Mesenchymal stem cell (in vitro differentiated cells and primary cell): ENCODE measurements at regions not wholly inside any gene's neighbourhood (a gene's known extent, or its start where the extent isn't known, plus 50 kb on each side); places are given as distances from the start of the nearest gene placed in this dataset.
"Not testable (repeated sequence)": the region's sequence is repeated elsewhere in the genome, so short reads cannot be mapped to it uniquely, and the experiment has no call there.

Source experiments
- DNase-seq: peaks from one replicate; pipeline ENCODE4 v3.0.0-alpha.2; 2013
- H2AFZ ChIP-seq: one replicate; pipeline ENCODE4 v1.6.1; 2013; ENCODE audit warnings: low read depth, mild to moderate bottlenecking, control low read depth, inconsistent platforms, low read length, moderate library complexity
- H2AK5ac ChIP-seq: 2 replicates; pipeline ENCODE4 v1.6.1; 2013; ENCODE audit warnings: low read length, moderate library complexity, mild to moderate bottlenecking, inconsistent platforms; ENCODE audit not compliant: severe bottlenecking
- H2BK120ac ChIP-seq: one replicate; pipeline ENCODE4 v1.6.1; 2013; ENCODE audit warnings: low read depth, mild to moderate bottlenecking, inconsistent platforms, low read length, moderate library complexity
- H2BK12ac ChIP-seq, 2 experiments: one replicate each; pipeline ENCODE4 v1.6.1; 2013; ENCODE audit warnings: inconsistent platforms in 2 of 2, low read length in 2 of 2, mild to moderate bottlenecking in 2 of 2, moderate library complexity in 2 of 2, control low read depth in 1 of 2
- H2BK15ac ChIP-seq: one replicate; pipeline ENCODE4 v1.6.1; 2013; ENCODE audit warnings: mild to moderate bottlenecking, low read depth, inconsistent platforms; ENCODE audit not compliant: poor library complexity, severe bottlenecking
- H2BK5ac ChIP-seq: 2 replicates; pipeline ENCODE4 v1.6.1; 2013; ENCODE audit warnings: low read depth, mild to moderate bottlenecking, low read length, control low read depth, inconsistent platforms; ENCODE audit not compliant: poor library complexity, severe bottlenecking
- H3K14ac ChIP-seq, 2 experiments: one replicate each; pipeline ENCODE4 v1.6.1; 2013; ENCODE audit warnings: inconsistent platforms in 2 of 2, low read length in 2 of 2, control low read depth in 1 of 2, mild to moderate bottlenecking in 1 of 2, moderate library complexity in 1 of 2
- H3K18ac ChIP-seq, 2 experiments: one replicate each; pipeline ENCODE4 v1.6.1; 2013; ENCODE audit warnings: inconsistent platforms in 2 of 2, low read length in 2 of 2, control low read depth in 1 of 2, low read depth in 1 of 2, mild to moderate bottlenecking in 1 of 2
- H3K23ac ChIP-seq, 2 experiments: one replicate each; pipeline ENCODE4 v1.6.1; 2013; ENCODE audit warnings: inconsistent platforms in 2 of 2, low read length in 2 of 2, mild to moderate bottlenecking in 2 of 2, moderate library complexity in 2 of 2, control low read depth in 1 of 2
- H3K27ac ChIP-seq: 2 replicates; pipeline ENCODE4 v1.5.1; 2013; ENCODE audit warnings: mild to moderate bottlenecking, moderate library complexity, low read length, control low read depth, inconsistent platforms; ENCODE audit not compliant: poor library complexity, severe bottlenecking
- H3K27me3 ChIP-seq, 2 experiments: 2 replicates each; pipeline versions ENCODE4 v1.6.1 to v1.7.0; 2013; ENCODE audit warnings: low read length in 2 of 2, mild to moderate bottlenecking in 2 of 2, moderate library complexity in 2 of 2, control low read depth in 1 of 2, inconsistent platforms in 1 of 2; ENCODE audit not compliant: control insufficient read depth in 1 of 2, insufficient read depth in 1 of 2
- H3K36me3 ChIP-seq, 2 experiments: 2 replicates each; pipeline versions ENCODE4 v1.6.1 to v1.7.0; 2013; ENCODE audit warnings: low read length in 2 of 2, control low read depth in 1 of 2, inconsistent platforms in 1 of 2, low read depth in 1 of 2, mild to moderate bottlenecking in 1 of 2; ENCODE audit not compliant: insufficient read depth in 2 of 2, control insufficient read depth in 1 of 2
- H3K4ac ChIP-seq, 2 experiments: one replicate each; pipeline ENCODE4 v1.6.1; 2013; ENCODE audit warnings: inconsistent platforms in 2 of 2, low read length in 2 of 2, mild to moderate bottlenecking in 2 of 2, moderate library complexity in 2 of 2, control low read depth in 1 of 2, low read depth in 1 of 2
- H3K4me1 ChIP-seq: 2 replicates; pipeline ENCODE4 v1.6.1; 2013; ENCODE audit warnings: low read depth, low read length, control low read depth; ENCODE audit not compliant: control insufficient read depth, insufficient read depth
- H3K4me2 ChIP-seq: 2 replicates; pipeline ENCODE4 v1.6.1; 2013; ENCODE audit warnings: low read length, mild to moderate bottlenecking, inconsistent platforms; ENCODE audit not compliant: poor library complexity, severe bottlenecking
- H3K4me3 ChIP-seq, 2 experiments: 2 replicates each; pipeline versions ENCODE4 v1.5.1 to v1.7.0; 2013; ENCODE audit warnings: low read length in 2 of 2, mild to moderate bottlenecking in 2 of 2, control low read depth in 1 of 2, low read depth in 1 of 2; ENCODE audit not compliant: insufficient read depth in 1 of 2
- H3K79me1 ChIP-seq: replicated peaks from 2 replicates; pipeline ENCODE4 v1.6.1; 2013; ENCODE audit warnings: mild to moderate bottlenecking, control low read depth, low read length, inconsistent platforms; ENCODE audit not compliant: poor library complexity, severe bottlenecking
- H3K9ac ChIP-seq: 2 replicates; pipeline ENCODE4 v1.7.0; 2013; ENCODE audit warnings: mild to moderate bottlenecking, low read length, moderate library complexity
- H3K9me3 ChIP-seq: 2 replicates; pipeline ENCODE4 v1.7.0; 2013; ENCODE audit warnings: mild to moderate bottlenecking, low read length; ENCODE audit not compliant: control insufficient read depth
- H4K8ac ChIP-seq: one replicate; pipeline ENCODE4 v1.6.1; 2013; ENCODE audit warnings: inconsistent platforms, mild to moderate bottlenecking, low read length, moderate library complexity
- H4K91ac ChIP-seq: one replicate; pipeline ENCODE4 v1.6.1; 2013; ENCODE audit warnings: mild to moderate bottlenecking, low read length, inconsistent platforms
- WGBS: methylation state at CpG from one replicate; pipeline ENCODE4 v1.1.7; 2013; ENCODE audit warnings: mixed read lengths; 5-methylcytosine and 5-hydroxymethylcytosine counted together

GRCh38 chr4:148638079-148638478, 195.9 kb upstream of the NR3C2 start:
- H3K4ac ChIP-seq, H3K79me1 ChIP-seq, H2BK5ac ChIP-seq, H3K9ac ChIP-seq, H3K23ac ChIP-seq, H2AK5ac ChIP-seq, H4K8ac ChIP-seq, H3K4me2 ChIP-seq, H3K27me3 ChIP-seq, H2BK15ac ChIP-seq, H3K36me3 ChIP-seq, H3K18ac ChIP-seq, H4K91ac ChIP-seq, H2BK12ac ChIP-seq, H2BK120ac ChIP-seq, H3K14ac ChIP-seq, H3K4me1 ChIP-seq, H3K27ac ChIP-seq, H3K4me3 ChIP-seq, DNase-seq, H2AFZ ChIP-seq: not testable (repeated sequence)
- H3K9me3 ChIP-seq: peaks cover 14% of the 10 kb centered on the region
- WGBS: 51% methylated on average over 2 of the region's 2 CpGs

GRCh38 chr4:148637453-148637852, 195.2 kb upstream of the NR3C2 start:
- H2BK15ac ChIP-seq, H3K4me1 ChIP-seq, H3K23ac ChIP-seq, H2BK12ac ChIP-seq, H4K8ac ChIP-seq, H3K4me3 ChIP-seq, H2AK5ac ChIP-seq, H4K91ac ChIP-seq, H3K27ac ChIP-seq, H2BK120ac ChIP-seq, H3K36me3 ChIP-seq, H3K27me3 ChIP-seq, H3K9ac ChIP-seq, H2AFZ ChIP-seq, H3K4ac ChIP-seq, H3K18ac ChIP-seq, DNase-seq, H2BK5ac ChIP-seq, H3K14ac ChIP-seq, H3K4me2 ChIP-seq, H3K79me1 ChIP-seq: not testable (repeated sequence)
- 72% methylated on average over 3 of the region's 3 CpGs for WGBS
- H3K9me3 ChIP-seq: peaks cover 14% of the 10 kb centered on the region

- Histone ChIP-seq H3K18ac (no peak overlapping the region), H3K4ac (no peak overlapping the region), H4K91ac (no peak overlapping the region), H2BK120ac (no peak overlapping the region), H3K9ac (no peak overlapping the region), H3K27ac (no peak overlapping the region), H3K79me1 (no peaks in the 10 kb centered on the region), H3K27me3 (no peaks in the 10 kb centered on the region), H3K4me1 (no peaks in the 10 kb centered on the region), H2BK5ac (no peak overlapping the region), H4K8ac (no peak overlapping the region), H2BK15ac (no peak overlapping the region), H2AK5ac (no peak overlapping the region), H3K4me2 (no peak overlapping the region), H3K36me3 (no peaks in the 10 kb centered on the region), H3K9me3 (peaks cover 10% of the 10 kb centered on the region), H3K23ac (no peak overlapping the region), H3K4me3 (no peak overlapping the region), H2BK12ac (no peak overlapping the region), H3K14ac (no peak overlapping the region), H2AFZ (no peak overlapping the region)
- DNase-seq: no peak
- WGBS: 67% methylated on average over 3 of the region's 3 CpGs
Observed at GRCh38 chr4:148634476-148634875, 192.3 kb upstream of the NR3C2 start.

GRCh38 chr4:148633720-148634119, 191.5 kb upstream of the NR3C2 start:
- 75% methylated on average over 1 of the region's 3 CpGs for WGBS
- no peak overlapping the region for H2BK12ac ChIP-seq

More at GRCh38 chr4:148633720-148634119, 191.5 kb upstream of the NR3C2 start:
- Histone ChIP-seq H3K9ac (no peak overlapping the region), H3K4me1 (no peaks in the 10 kb centered on the region), H4K8ac (no peak overlapping the region), H2AFZ (no peak overlapping the region), H3K27ac (no peak overlapping the region), H3K4ac (no peak overlapping the region), H4K91ac (no peak overlapping the region), H2BK120ac (no peak overlapping the region), H2BK15ac (no peak overlapping the region), H3K18ac (no peak overlapping the region), H3K36me3 (no peaks in the 10 kb centered on the region), H2BK5ac (no peak overlapping the region), H3K9me3 (peaks cover 10% of the 10 kb centered on the region), H3K14ac (no peak overlapping the region), H3K27me3 (no peaks in the 10 kb centered on the region), H3K4me2 (no peak overlapping the region), H3K79me1 (no peaks in the 10 kb centered on the region), H2AK5ac (no peak overlapping the region), H3K4me3 (no peak overlapping the region), H3K23ac (no peak overlapping the region)
- no peak for DNase-seq
